ENCODE measurements at regions not wholly inside any gene's neighbourhood (a gene's known extent, or its start where the extent isn't known, plus 50 kb on each side); places are given as distances from the start of the nearest gene placed in this dataset.

DNA sequence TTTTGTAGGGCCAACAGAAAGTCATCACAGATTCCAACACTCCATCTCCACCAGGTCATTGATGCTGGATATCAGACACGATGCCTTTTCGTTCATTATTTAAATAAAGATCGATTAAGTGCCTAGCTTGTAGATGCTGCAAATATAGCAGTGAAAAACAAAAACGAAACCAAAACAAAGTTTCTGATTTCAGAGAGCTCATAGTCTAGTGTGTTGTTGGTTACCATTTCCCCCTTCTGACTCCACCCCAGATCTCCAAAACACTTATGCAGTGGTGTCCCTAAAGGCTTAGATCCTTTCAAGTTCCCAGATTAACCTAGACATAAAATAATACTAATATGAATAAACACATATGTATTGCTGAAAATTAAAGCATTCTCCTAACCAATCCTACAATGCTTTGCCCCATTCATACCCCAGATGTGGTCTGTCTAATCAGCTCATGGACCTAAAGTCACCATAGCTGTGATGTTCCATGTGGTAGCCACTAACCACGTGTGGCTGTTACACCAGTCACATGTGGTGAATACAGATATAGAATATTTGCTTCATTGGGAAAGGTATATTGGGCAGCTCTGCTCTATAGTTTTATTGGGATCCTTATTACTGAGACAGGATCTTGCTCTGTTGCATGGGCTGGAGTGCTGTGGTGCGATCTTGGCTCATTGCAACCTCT lies 787.2 kb downstream of the TDRD15 start:
- Histone ChIP-seq H4K20me1 (ENCODE audit: insufficient read depth, low read length) (no peaks in the 10 kb centered on the region), H3K79me1 (ENCODE audit: low read depth in 1 of 2, low read length in 2 of 2) (no peaks in the 10 kb centered on the region), H3K9ac (ENCODE audit: low read depth, low read length) (no peak overlapping the region), H3K27ac (ENCODE audit: insufficient read depth, low read length) (no peak overlapping the region), H3K27me3 (ENCODE audit: control insufficient read depth, insufficient read depth, low read length) (no peaks in the 10 kb centered on the region), H3K4ac (ENCODE audit: low read depth, low read length) (no peak overlapping the region), H2BK20ac (ENCODE audit: low read depth, low read length) (no peak overlapping the region), H2AFZ (replicated peaks; ENCODE audit: low read length, poor library complexity) (no peak overlapping the region), H3K4me3 (ENCODE audit: insufficient read depth, low read depth, low read length) (no peak overlapping the region), H3K4me2 (ENCODE audit: low read depth, low read length) (peak overlapping the region; percentile 65; the same call in 1 of the 2 replicates), H3K9me1 (ENCODE audit: insufficient read depth, low read length) (no peaks in the 10 kb centered on the region), H2BK15ac (ENCODE audit: low read depth, low read length) (no peak overlapping the region), H2BK120ac (ENCODE audit: low read depth, low read length) (no peak overlapping the region), H2AK5ac (ENCODE audit: low read depth, low read length) (no peak overlapping the region), H4K91ac (ENCODE audit: insufficient read depth, low read depth, low read length) (no peak overlapping the region), H2AK9ac (replicated peaks; ENCODE audit: low read depth, low read length, poor library complexity) (no peak overlapping the region), H2BK5ac (ENCODE audit: low read depth, low read length, poor library complexity, severe bottlenecking) (no peak overlapping the region), H3K14ac (replicated peaks; ENCODE audit: low read depth, low read length) (no peak overlapping the region), H3K9me3 (ENCODE audit: control insufficient read depth, insufficient read depth, low read length) (no peaks in the 10 kb centered on the region), H3K4me1 (ENCODE audit: control insufficient read depth, insufficient read depth, low read length) (no peaks in the 10 kb centered on the region), H4K5ac (ENCODE audit: low read depth, low read length) (no peak overlapping the region), H3K56ac (ENCODE audit: extremely low read depth, insufficient read depth, low read length) (no peak overlapping the region), H3K36me3 (ENCODE audit: control insufficient read depth, insufficient read depth, low read length) (no peaks in the 10 kb centered on the region), H4K8ac (ENCODE audit: low read depth in 2 of 2, low read length in 2 of 2) (no peak overlapping the region), H3K23ac (ENCODE audit: low read depth, low read length) (no peak overlapping the region), H3K18ac (ENCODE audit: low read depth, low read length) (no peak overlapping the region)
- no peak for TF ChIP-seq MAFK (IDR thresholded peaks at IDR 0.05; ENCODE audit: low read depth, low read length)
- no peak for TF ChIP-seq USF2 (IDR thresholded peaks at IDR 0.05; ENCODE audit: low read depth, low read length)
- TF ChIP-seq RCOR1 (IDR thresholded peaks at IDR 0.05; ENCODE audit: insufficient replicate concordance, low read length), result no peak
- TF ChIP-seq CEBPB (IDR thresholded peaks at IDR 0.05; ENCODE audit: low read depth, low read length), result no peak
- TF ChIP-seq, protein P1, sequence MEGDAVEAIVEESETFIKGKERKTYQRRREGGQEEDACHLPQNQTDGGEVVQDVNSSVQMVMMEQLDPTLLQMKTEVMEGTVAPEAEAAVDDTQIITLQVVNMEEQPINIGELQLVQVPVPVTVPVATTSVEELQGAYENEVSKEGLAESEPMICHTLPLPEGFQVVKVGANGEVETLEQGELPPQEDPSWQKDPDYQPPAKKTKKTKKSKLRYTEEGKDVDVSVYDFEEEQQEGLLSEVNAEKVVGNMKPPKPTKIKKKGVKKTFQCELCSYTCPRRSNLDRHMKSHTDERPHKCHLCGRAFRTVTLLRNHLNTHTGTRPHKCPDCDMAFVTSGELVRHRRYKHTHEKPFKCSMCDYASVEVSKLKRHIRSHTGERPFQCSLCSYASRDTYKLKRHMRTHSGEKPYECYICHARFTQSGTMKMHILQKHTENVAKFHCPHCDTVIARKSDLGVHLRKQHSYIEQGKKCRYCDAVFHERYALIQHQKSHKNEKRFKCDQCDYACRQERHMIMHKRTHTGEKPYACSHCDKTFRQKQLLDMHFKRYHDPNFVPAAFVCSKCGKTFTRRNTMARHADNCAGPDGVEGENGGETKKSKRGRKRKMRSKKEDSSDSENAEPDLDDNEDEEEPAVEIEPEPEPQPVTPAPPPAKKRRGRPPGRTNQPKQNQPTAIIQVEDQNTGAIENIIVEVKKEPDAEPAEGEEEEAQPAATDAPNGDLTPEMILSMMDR (conservative IDR thresholded peaks at IDR 0.05; ENCODE audit: low read depth, low read length), result no peak
- no peak for TF ChIP-seq SMC3 (IDR thresholded peaks at IDR 0.05; ENCODE audit: low read depth, low read length)
- no peak for TF ChIP-seq POLR2A (IDR thresholded peaks at IDR 0.05; ENCODE audit: low read depth, low read length)
- no peak for TF ChIP-seq NFE2L2 (IDR thresholded peaks at IDR 0.05; ENCODE audit: low read depth, low read length)
- TF ChIP-seq, protein P2, sequence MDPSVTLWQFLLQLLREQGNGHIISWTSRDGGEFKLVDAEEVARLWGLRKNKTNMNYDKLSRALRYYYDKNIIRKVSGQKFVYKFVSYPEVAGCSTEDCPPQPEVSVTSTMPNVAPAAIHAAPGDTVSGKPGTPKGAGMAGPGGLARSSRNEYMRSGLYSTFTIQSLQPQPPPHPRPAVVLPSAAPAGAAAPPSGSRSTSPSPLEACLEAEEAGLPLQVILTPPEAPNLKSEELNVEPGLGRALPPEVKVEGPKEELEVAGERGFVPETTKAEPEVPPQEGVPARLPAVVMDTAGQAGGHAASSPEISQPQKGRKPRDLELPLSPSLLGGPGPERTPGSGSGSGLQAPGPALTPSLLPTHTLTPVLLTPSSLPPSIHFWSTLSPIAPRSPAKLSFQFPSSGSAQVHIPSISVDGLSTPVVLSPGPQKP (IDR thresholded peaks at IDR 0.05; ENCODE audit: borderline replicate concordance, low read depth, low read length), result no peak
- TF ChIP-seq MAZ (IDR thresholded peaks at IDR 0.05; ENCODE audit: borderline replicate concordance, low read depth, low read length), result no peak
- no peak for TF ChIP-seq RFX5 (IDR thresholded peaks at IDR 0.05; ENCODE audit: low read depth, low read length)
- TF ChIP-seq FOS (IDR thresholded peaks at IDR 0.05; ENCODE audit: low read depth, low read length), result no peak
- TF ChIP-seq BHLHE40 (IDR thresholded peaks at IDR 0.05; ENCODE audit: low read depth, low read length), result no peak
- no peak for TF ChIP-seq MXI1 (IDR thresholded peaks at IDR 0.05; ENCODE audit: borderline replicate concordance, low read depth, low read length)
- TF ChIP-seq CHD1 (IDR thresholded peaks at IDR 0.05; ENCODE audit: low read depth, low read length), result no peak
- DNase-seq (no peak), ATAC-seq (ENCODE audit: low read depth) (no peak)
- CTCF ChIA-PET, result interaction anchor here (1.0 kb wide), 1 partner anchor 12 kb away, joined by 3 read pairs; no protein-coding TSS in a partner anchor
- POLR2A ChIA-PET (ENCODE audit: unreplicated experiment), result no interaction called here
- WGBS, 2 experiments (ENCODE audit: extremely low coverage in 2 of 2, insufficient read length in 1 of 2), result no CpG with 5 or more reads among the region's 6 CpGs
- in situ Hi-C loops (cut with MboI; ENCODE audit: low sequenced_read_pairs) (no loop called here), intact Hi-C loops (cut with micrococcal nuclease) (no loop called here), dilution Hi-C loops (cut with HindIII; ENCODE audit: low sequenced_read_pairs, unreplicated experiment) (no loop called here)
- BruUV-seq (replicated peaks), result no TSS peak

Measured in IMR-90 (cell line).